ENCODE measurements at regions not wholly inside any gene's neighbourhood (a gene's known extent, or its start where the extent isn't known, plus 50 kb on each side); places are given as distances from the start of the nearest gene placed in this dataset.
"Not testable (repeated sequence)": the region's sequence is repeated elsewhere in the genome, so short reads cannot be mapped to it uniquely, and the experiment has no call there.

DNA sequence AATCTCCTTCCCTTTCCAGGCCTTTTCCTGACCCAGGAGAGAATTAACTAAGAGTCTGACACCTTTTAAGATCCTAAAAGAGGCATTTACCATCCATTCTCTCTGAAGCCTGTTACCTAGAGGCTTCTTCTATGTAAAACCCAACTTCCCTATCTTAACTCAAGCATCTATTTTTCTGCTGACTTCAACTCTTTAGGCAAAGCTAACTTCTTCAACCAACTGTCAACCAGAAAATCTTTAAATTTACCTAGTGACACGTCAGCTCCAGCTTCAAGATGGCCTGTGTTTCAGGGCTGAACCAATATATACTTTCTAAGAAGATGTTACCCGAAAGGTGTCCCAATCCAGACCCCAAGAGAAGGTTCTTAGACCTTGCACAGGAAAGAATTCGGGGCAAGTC, 492.3 kb upstream of the AUTS2 start:
- H3K9me2 ChIP-seq (ENCODE audit: insufficient read depth) = no peaks in the 10 kb centered on the region
- in situ Hi-C loops (cut with MboI) = no loop called here
- no peaks in the 10 kb centered on the region for H4K20me1 ChIP-seq (ENCODE audit: insufficient read depth)
- no peak for DNase-seq
- no peak for TF ChIP-seq EZH2phosphoT487 (IDR thresholded peaks at IDR 0.05; ENCODE audit: insufficient read depth, low read depth)
- no peak for TF ChIP-seq EZH2 (IDR thresholded peaks at IDR 0.05; ENCODE audit: insufficient read depth, poor library complexity, severe bottlenecking)
- no peaks in the 10 kb centered on the region for H3K79me2 ChIP-seq (ENCODE audit: insufficient read depth)
- H3K27ac ChIP-seq = no peak overlapping the region
- H2AFZ ChIP-seq = no peak overlapping the region
- no peaks in the 10 kb centered on the region for H3K36me3 ChIP-seq (ENCODE audit: low read depth)
- H3K4me3 ChIP-seq = no peak overlapping the region
- no peaks in the 10 kb centered on the region for H3K27me3 ChIP-seq (replicated peaks; ENCODE audit: insufficient read depth)
- H3K9me3 ChIP-seq (ENCODE audit: low read depth) = no peaks in the 10 kb centered on the region
- no peak overlapping the region for H3K4me2 ChIP-seq (ENCODE audit: unreplicated experiment)
- 10 to 15% methylated on average over 3 of the region's 3 CpGs for WGBS, 2 experiments (ENCODE audit: low coverage in 1 of 2, low lambda C conversion rate in 2 of 2, missing lambda C conversion rate in 2 of 2)
- no peaks in the 10 kb centered on the region for H3K4me1 ChIP-seq (ENCODE audit: insufficient read depth)
- no peak overlapping the region for H3K9ac ChIP-seq
- no peaks in the 10 kb centered on the region for H3F3A ChIP-seq (ENCODE audit: insufficient read depth)

DNA sequence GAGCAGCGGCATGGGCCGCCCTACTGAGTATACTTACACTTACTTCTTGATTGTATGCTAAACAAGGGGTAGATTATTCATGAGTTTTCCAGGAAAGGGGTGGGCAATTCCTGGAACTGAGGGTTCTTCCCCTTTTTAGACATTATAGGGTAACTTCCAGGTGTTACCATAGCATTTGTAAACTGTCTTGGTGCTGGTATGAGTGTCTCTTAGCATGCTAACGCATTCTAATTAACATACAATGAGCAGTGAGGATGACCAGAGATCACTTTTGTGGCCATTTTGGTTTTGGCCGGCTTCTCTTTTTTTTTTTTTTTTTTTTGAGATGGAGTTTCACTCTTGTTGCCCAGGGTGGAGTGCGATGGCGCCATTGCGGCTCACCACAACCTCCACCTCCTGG, 491.8 kb upstream of the AUTS2 start:
- H3F3A ChIP-seq (ENCODE audit: insufficient read depth); in situ Hi-C loops (cut with MboI); H3K79me2 ChIP-seq (ENCODE audit: insufficient read depth); H3K27me3 ChIP-seq (replicated peaks; ENCODE audit: insufficient read depth); H2AFZ ChIP-seq; H3K9me3 ChIP-seq (ENCODE audit: low read depth); H3K9me2 ChIP-seq (ENCODE audit: insufficient read depth); H4K20me1 ChIP-seq (ENCODE audit: insufficient read depth); DNase-seq; H3K4me2 ChIP-seq (ENCODE audit: unreplicated experiment); H3K27ac ChIP-seq; H3K4me1 ChIP-seq (ENCODE audit: insufficient read depth); H3K36me3 ChIP-seq (ENCODE audit: low read depth); H3K9ac ChIP-seq; H3K4me3 ChIP-seq: not testable (repeated sequence)
- 54 to 68% methylated on average over 7 of the region's 7 CpGs for WGBS, 2 experiments (ENCODE audit: low coverage in 1 of 2, low lambda C conversion rate in 2 of 2, missing lambda C conversion rate in 2 of 2)

DNA sequence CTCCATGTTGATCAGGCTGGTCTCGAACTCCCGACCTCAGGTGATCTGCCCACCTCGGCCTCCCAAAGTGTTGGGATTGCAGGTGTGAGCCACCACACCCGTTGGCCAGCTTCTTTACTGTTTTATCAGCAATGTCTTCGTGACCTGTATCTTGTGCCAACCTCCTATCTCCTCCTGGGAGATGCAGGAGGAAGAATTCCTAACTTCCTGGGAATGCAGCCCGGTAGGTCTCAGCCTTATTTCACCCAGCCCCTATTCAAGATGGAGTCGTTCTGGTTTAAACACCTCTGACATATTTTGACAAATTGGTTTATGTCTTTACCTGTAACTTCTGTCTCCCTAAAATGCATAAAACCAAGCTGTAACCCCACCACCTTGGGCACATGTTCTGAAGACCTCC, 491.3 kb upstream of the AUTS2 start:
- H3K9me2 ChIP-seq (ENCODE audit: insufficient read depth); H3K4me1 ChIP-seq (ENCODE audit: insufficient read depth); H3K9ac ChIP-seq; in situ Hi-C loops (cut with MboI); H3K79me2 ChIP-seq (ENCODE audit: insufficient read depth); H3K36me3 ChIP-seq (ENCODE audit: low read depth); H3K4me3 ChIP-seq; H4K20me1 ChIP-seq (ENCODE audit: insufficient read depth); H3K27me3 ChIP-seq (replicated peaks; ENCODE audit: insufficient read depth); DNase-seq; H3K27ac ChIP-seq; H2AFZ ChIP-seq; H3F3A ChIP-seq (ENCODE audit: insufficient read depth); H3K9me3 ChIP-seq (ENCODE audit: low read depth); H3K4me2 ChIP-seq (ENCODE audit: unreplicated experiment): not testable (repeated sequence)
- 39 to 46% methylated on average over 7 of the region's 7 CpGs for WGBS, 2 experiments (ENCODE audit: low coverage in 1 of 2, low lambda C conversion rate in 2 of 2, missing lambda C conversion rate in 2 of 2)

DNA sequence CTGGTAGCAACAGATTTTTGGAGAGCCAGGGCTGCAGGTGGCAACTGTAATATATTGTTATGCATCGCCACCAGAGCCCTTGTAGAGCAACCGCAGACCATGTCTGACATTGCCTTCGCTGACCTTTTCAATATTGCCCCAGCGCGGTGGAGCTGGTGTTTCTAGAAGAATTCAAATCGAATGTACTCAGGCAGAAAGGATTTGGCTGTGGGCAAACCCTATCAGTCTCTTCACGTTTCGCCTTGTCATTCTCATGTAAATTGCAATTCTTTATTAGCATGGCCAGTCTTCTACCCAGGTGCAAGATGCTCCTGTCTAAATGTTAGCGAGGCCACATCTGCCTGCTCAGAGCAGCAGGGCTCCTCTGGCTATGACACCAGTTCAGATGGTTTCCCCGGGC, 490.2 kb upstream of the AUTS2 start:
- no peak overlapping the region for H3K27ac ChIP-seq
- H3F3A ChIP-seq (ENCODE audit: insufficient read depth) = no peaks in the 10 kb centered on the region
- 47% methylated on average over 10 of the region's 10 CpGs for WGBS, 2 experiments (ENCODE audit: low coverage in 1 of 2, low lambda C conversion rate in 2 of 2, missing lambda C conversion rate in 2 of 2)
- no peaks in the 10 kb centered on the region for H3K9me3 ChIP-seq (ENCODE audit: low read depth)
- H4K20me1 ChIP-seq (ENCODE audit: insufficient read depth) = no peaks in the 10 kb centered on the region
- in situ Hi-C loops (cut with MboI) = no loop called here
- no peak overlapping the region for H2AFZ ChIP-seq
- H3K4me1 ChIP-seq (ENCODE audit: insufficient read depth) = no peaks in the 10 kb centered on the region
- DNase-seq = no peak
- no peaks in the 10 kb centered on the region for H3K9me2 ChIP-seq (ENCODE audit: insufficient read depth)
- TF ChIP-seq EZH2phosphoT487 (IDR thresholded peaks at IDR 0.05; ENCODE audit: insufficient read depth, low read depth) (no peak), EZH2 (IDR thresholded peaks at IDR 0.05; ENCODE audit: insufficient read depth, poor library complexity, severe bottlenecking) (no peak)
- H3K36me3 ChIP-seq (ENCODE audit: low read depth) = no peaks in the 10 kb centered on the region
- no peak overlapping the region for H3K4me2 ChIP-seq (ENCODE audit: unreplicated experiment)
- H3K4me3 ChIP-seq = no peak overlapping the region
- no peaks in the 10 kb centered on the region for H3K79me2 ChIP-seq (ENCODE audit: insufficient read depth)
- no peaks in the 10 kb centered on the region for H3K27me3 ChIP-seq (replicated peaks; ENCODE audit: insufficient read depth)
- H3K9ac ChIP-seq = no peak overlapping the region

DNA sequence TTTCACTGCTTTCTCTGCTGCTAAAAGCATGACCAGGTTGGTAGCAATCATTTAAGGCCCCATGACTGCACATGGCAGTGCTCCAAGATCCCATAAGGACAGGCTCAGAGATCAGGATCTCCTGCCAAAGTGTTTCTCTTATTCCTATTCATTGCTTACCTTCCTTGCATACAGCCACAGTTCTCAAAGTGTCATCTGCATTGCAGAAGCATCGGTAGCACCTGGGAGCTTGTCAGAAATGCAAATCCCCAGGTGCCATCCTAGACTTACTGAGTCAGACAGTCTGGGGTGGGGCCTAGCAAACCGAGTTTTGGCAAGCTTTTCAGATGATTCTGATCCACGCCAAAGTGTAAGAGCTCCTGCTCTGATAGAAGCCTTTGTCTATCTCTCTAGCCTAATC, 489.0 kb upstream of the AUTS2 start:
- Histone ChIP-seq H3K9me2 (ENCODE audit: insufficient read depth) (no peaks in the 10 kb centered on the region), H3K9ac (no peak overlapping the region), H3F3A (ENCODE audit: insufficient read depth) (no peaks in the 10 kb centered on the region), H3K79me2 (ENCODE audit: insufficient read depth) (no peaks in the 10 kb centered on the region), H3K4me1 (ENCODE audit: insufficient read depth) (no peaks in the 10 kb centered on the region), H4K20me1 (ENCODE audit: insufficient read depth) (no peaks in the 10 kb centered on the region), H3K4me2 (ENCODE audit: unreplicated experiment) (no peak overlapping the region), H3K27me3 (replicated peaks; ENCODE audit: insufficient read depth) (no peaks in the 10 kb centered on the region), H3K27ac (no peak overlapping the region), H3K4me3 (no peak overlapping the region), H3K36me3 (ENCODE audit: low read depth) (no peaks in the 10 kb centered on the region), H3K9me3 (ENCODE audit: low read depth) (no peaks in the 10 kb centered on the region), H2AFZ (no peak overlapping the region)
- no peak for DNase-seq
- in situ Hi-C loops (cut with MboI) = no loop called here
- TF ChIP-seq EZH2phosphoT487 (IDR thresholded peaks at IDR 0.05; ENCODE audit: insufficient read depth, low read depth) = no peak
- TF ChIP-seq EZH2 (IDR thresholded peaks at IDR 0.05; ENCODE audit: insufficient read depth, poor library complexity, severe bottlenecking) = no peak
- 17% methylated on average over 3 of the region's 3 CpGs for WGBS, 2 experiments (ENCODE audit: low coverage in 1 of 2, low lambda C conversion rate in 2 of 2, missing lambda C conversion rate in 2 of 2)

All from GM23248 (cell line).